ENCODE measurements at regions not wholly inside any gene's neighbourhood (a gene's known extent, or its start where the extent isn't known, plus 50 kb on each side); places are given as distances from the start of the nearest gene placed in this dataset.

DNA sequence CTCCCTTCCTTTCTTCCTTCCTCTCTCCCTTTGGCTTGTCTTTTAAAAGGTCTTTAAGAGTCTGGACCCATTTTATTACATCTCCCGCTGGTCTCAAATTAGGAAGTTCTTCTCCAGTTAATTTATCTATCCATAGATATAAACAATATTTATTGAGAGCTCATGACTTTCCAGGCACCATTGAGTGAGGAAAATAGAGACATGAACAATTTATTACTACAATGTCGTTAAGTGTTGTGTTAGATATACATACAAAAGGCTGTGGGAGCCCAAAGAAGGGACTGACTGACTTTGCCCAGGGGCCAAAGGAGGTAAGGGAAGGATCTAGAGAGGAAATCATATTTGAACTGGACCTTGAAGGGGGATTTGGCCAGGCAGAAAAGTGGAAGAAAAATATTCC is 51.6 kb upstream of the DEUP1 start:
- Mint-ChIP-seq H3K36me3 (ENCODE audit: low read depth) (no peaks in the 10 kb centered on the region), H3K4me1 (ENCODE audit: low read depth) (no peaks in the 10 kb centered on the region), H3K27me3 (ENCODE audit: insufficient read depth) (no peaks in the 10 kb centered on the region; the same call in 1 of the 2 replicates), H3K27ac (no peak overlapping the region), H3K4me3 (no peak overlapping the region), H3K9me3 (no peaks in the 10 kb centered on the region)
- TF ChIP-seq, protein P1, sequence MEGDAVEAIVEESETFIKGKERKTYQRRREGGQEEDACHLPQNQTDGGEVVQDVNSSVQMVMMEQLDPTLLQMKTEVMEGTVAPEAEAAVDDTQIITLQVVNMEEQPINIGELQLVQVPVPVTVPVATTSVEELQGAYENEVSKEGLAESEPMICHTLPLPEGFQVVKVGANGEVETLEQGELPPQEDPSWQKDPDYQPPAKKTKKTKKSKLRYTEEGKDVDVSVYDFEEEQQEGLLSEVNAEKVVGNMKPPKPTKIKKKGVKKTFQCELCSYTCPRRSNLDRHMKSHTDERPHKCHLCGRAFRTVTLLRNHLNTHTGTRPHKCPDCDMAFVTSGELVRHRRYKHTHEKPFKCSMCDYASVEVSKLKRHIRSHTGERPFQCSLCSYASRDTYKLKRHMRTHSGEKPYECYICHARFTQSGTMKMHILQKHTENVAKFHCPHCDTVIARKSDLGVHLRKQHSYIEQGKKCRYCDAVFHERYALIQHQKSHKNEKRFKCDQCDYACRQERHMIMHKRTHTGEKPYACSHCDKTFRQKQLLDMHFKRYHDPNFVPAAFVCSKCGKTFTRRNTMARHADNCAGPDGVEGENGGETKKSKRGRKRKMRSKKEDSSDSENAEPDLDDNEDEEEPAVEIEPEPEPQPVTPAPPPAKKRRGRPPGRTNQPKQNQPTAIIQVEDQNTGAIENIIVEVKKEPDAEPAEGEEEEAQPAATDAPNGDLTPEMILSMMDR (IDR thresholded peaks at IDR 0.05): no peak
- DNase-seq: no peak

DNA sequence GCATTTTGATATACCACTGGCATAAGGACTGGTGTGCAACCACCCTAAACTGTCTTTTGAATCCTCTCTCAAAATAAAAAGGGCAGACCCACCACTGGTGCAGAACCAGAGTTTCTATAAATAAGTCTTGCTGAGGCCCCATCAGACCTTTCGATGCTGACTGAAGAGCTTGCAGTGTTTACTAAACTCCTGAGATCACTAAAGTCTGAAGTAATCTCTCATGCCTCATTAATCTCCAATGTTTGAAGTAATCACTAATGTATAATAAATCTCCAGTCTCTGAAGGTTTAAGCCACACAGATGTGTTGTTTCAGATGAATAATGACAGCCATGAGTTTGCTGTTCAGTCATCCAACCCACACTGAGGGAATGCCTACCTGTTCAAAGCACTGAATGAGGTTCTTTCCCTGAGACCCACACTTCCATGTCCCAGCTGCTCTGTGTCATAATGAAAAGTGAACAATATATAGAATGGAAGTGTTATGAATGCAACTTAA is 50.6 kb upstream of the DEUP1 start:
- TF ChIP-seq, protein P1 (IDR thresholded peaks at IDR 0.05): no peak
- no peaks in the 10 kb centered on the region; the same call in 1 of the 2 replicates for H3K27me3 Mint-ChIP-seq (ENCODE audit: insufficient read depth)
- no peaks in the 10 kb centered on the region for H3K36me3 Mint-ChIP-seq (ENCODE audit: low read depth)
- no peak overlapping the region for H3K27ac Mint-ChIP-seq
- DNase-seq: no peak
- no peaks in the 10 kb centered on the region for H3K9me3 Mint-ChIP-seq
- H3K4me1 Mint-ChIP-seq (ENCODE audit: low read depth): no peaks in the 10 kb centered on the region
- no peak overlapping the region for H3K4me3 Mint-ChIP-seq

All from HFFc6 (cell line).